Brain pericyte (primary cell): ENCODE measurements at regions not wholly inside any gene's neighbourhood (a gene's known extent, or its start where the extent isn't known, plus 50 kb on each side); places are given as distances from the start of the nearest gene placed in this dataset.
A peak's percentile ranks its signal among the peaks of the same experiment; 100 is the strongest.

Experiments used
- DNase-seq: peaks from one replicate; pipeline ENCODE4 v3.0.0-alpha.2; 2012; ENCODE audit warnings: low read depth, low spot score

GRCh38 chr9:80866576-80867227 is 822.6 kb downstream of the TLE1 start:
- no peak for DNase-seq

- no peak for DNase-seq
Observed at GRCh38 chr9:80866121-80866520, 823.2 kb downstream of the TLE1 start.

GRCh38 chr9:80843028-80843427 is 846.3 kb downstream of the TLE1 start:
- peak; percentile 47 for DNase-seq

- DNase-seq = peak; percentile 74
Observed at GRCh38 chr9:80842389-80842788, 847.0 kb downstream of the TLE1 start.

GRCh38 chr9:80841888-80842287 is 847.5 kb downstream of the TLE1 start:
- no peak for DNase-seq

- no peak for DNase-seq
Observed at GRCh38 chr9:80839821-80840675, 849.3 kb downstream of the TLE1 start.

- DNase-seq = no peak
Observed at GRCh38 chr9:80836013-80836412, 853.3 kb downstream of the TLE1 start.

- no peak for DNase-seq
Observed at GRCh38 chr9:80831751-80832150, 857.6 kb downstream of the TLE1 start.

- DNase-seq = no peak
Observed at GRCh38 chr9:80811656-80812055, 877.7 kb downstream of the TLE1 start.

- DNase-seq = no peak
Observed at GRCh38 chr9:80811003-80811402, 878.3 kb downstream of the TLE1 start.

GRCh38 chr9:80806671-80807070 is 882.7 kb downstream of the TLE1 start:
- DNase-seq = no peak

GRCh38 chr9:80804873-80805272 is 884.5 kb downstream of the TLE1 start:
- no peak for DNase-seq

GRCh38 chr9:80797831-80798688 is 891.3 kb downstream of the TLE1 start:
- DNase-seq = peak; percentile 66

GRCh38 chr9:80797101-80797829 is 892.1 kb downstream of the TLE1 start:
- DNase-seq = no peak

- DNase-seq = no peak
Observed at GRCh38 chr9:80796632-80797031, 892.7 kb downstream of the TLE1 start.

GRCh38 chr9:80794197-80794596 is 895.1 kb downstream of the TLE1 start:
- DNase-seq = no peak

- no peak for DNase-seq
Observed at GRCh38 chr9:80793706-80794105, 895.6 kb downstream of the TLE1 start.

GRCh38 chr9:80792726-80793125 is 896.6 kb downstream of the TLE1 start:
- no peak for DNase-seq

GRCh38 chr9:80791836-80792235 is 897.5 kb downstream of the TLE1 start:
- no peak for DNase-seq

- no peak for DNase-seq
Observed at GRCh38 chr9:80790764-80791163, 898.6 kb downstream of the TLE1 start.

- no peak for DNase-seq
Observed at GRCh38 chr9:80789831-80790230, 899.5 kb downstream of the TLE1 start.

- no peak for DNase-seq
Observed at GRCh38 chr9:80787636-80788035, 901.7 kb downstream of the TLE1 start.
